GM19463 (cell line): ENCODE measurements at regions not wholly inside any gene's neighbourhood (a gene's known extent, or its start where the extent isn't known, plus 50 kb on each side); places are given as distances from the start of the nearest gene placed in this dataset.
"Not testable (repeated sequence)": the region's sequence is repeated elsewhere in the genome, so short reads cannot be mapped to it uniquely, and the experiment has no call there.

Source experiments
- ATAC-seq: cut with Tn5 transposase; IDR thresholded peaks from one replicate; pipeline ENCODE4 v1.9.1; 2021; ENCODE audit warnings: mild to moderate bottlenecking, moderate library complexity; ENCODE audit not compliant: unreplicated experiment

- ATAC-seq, result no peak
Observed at GRCh38 chr18:43793910-43794309, 516.6 kb upstream of the SYT4 start.

- ATAC-seq, result no peak
Observed at GRCh38 chr18:43794363-43794762, 517.1 kb upstream of the SYT4 start.

- no peak for ATAC-seq
Observed at GRCh38 chr18:43797347-43797746, 520.1 kb upstream of the SYT4 start.

GRCh38 chr18:43800584-43800983, 523.3 kb upstream of the SYT4 start:
- no peak for ATAC-seq

GRCh38 chr18:43805646-43806194, 528.4 kb upstream of the SYT4 start:
- ATAC-seq, result no peak

DNA sequence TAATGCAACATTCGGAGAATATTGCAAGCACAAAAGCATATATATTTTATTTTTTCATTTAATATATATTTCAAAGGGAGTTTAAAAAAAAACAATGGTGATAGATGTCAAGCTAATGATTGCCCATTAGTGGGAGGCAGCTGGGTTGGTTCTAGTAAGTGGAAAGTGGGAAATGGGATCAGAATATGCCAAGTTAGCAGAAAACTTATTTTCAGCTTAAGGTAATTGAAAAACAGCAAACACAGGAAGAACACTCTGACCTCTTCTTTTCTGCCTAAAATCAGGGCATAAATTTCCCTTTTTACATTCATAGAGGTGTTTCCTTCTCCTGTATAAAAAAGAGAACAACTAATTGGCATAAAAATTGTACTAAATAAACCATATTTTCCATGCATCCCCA, 535.3 kb upstream of the SYT4 start:
- ATAC-seq, result no peak

DNA sequence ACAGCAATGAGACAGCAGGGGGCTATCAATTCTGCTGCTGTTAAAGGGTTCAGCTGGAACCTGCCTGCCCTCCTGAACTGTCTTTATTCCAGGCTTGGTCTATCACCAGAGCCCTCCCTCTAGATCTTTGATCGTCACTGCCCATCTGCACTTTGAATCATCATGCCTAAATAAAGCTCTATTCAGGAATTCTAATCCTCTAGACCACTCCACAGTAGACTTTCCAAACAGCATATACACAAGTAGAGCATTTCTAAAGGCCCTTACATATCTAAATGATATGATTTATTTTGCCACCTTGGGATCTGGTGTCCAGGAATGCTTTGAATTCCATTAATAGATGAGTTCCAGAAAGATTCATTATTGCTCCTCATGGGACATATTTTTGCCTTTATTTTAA, 542.1 kb upstream of the SYT4 start:
- no peak for ATAC-seq

DNA sequence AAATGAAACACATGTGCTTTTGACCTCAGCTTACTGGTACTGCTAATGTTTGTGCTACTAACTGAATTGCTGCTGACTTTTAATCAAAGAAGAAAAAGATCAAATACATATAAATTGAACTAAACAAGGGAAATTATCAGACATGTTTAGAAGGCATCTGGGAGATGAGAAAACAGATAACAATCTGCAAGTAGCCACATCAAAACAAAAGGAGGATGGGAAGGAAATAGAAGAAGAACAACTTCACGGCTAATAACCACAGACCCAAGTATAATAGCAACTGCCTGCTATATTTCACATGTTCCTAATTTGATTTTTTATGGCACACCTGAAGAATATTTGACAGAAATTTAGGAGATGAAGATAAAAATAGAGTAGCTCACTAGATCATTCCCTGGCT, 542.6 kb upstream of the SYT4 start:
- ATAC-seq, result no peak

- no peak for ATAC-seq
Observed at GRCh38 chr18:43825768-43826167, 548.5 kb upstream of the SYT4 start.

DNA sequence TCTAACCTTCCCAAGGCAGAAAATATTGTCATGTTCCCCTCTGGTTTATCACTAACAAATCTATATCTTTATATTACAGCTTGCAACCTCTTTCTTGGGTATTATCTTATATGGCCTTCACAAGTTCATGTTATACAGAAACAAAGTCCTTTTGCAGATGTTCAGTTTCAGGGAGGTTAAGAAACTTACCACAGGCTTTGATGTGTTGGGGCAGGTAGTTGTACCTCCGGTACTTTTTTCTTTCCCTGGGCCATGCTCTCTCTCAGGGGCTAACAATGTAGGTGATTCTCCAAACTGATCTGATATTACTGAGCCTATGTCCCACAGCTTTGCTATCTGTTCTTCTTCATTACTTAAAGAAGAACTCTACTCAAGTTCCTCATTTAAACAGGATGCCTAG, 548.9 kb upstream of the SYT4 start:
- ATAC-seq, result no peak

GRCh38 chr18:43827311-43827710, 550.0 kb upstream of the SYT4 start:
- no peak for ATAC-seq

GRCh38 chr18:43830303-43830702, 553.0 kb upstream of the SYT4 start:
- ATAC-seq, result no peak

DNA sequence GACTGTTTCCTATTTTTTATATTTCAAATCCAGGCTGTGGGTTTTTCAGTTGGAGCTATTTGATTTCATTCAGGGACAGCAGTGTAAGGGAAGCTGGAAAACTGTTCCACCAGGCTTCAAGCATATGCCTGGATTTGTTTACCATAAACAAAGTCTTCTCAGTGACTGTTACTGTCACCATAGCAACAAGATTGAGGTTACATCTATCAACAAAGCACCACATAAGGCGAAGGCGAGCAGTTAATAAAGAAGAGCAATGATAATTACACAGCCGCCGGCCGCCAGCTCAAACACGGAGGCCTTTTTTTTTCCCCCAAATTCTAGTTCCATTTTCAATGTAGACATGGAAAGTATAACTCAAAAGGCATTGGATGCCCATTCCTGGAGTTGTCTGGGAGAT, 553.7 kb upstream of the SYT4 start:
- no peak for ATAC-seq

GRCh38 chr18:43846299-43846698, 569.0 kb upstream of the SYT4 start:
- no peak for ATAC-seq

DNA sequence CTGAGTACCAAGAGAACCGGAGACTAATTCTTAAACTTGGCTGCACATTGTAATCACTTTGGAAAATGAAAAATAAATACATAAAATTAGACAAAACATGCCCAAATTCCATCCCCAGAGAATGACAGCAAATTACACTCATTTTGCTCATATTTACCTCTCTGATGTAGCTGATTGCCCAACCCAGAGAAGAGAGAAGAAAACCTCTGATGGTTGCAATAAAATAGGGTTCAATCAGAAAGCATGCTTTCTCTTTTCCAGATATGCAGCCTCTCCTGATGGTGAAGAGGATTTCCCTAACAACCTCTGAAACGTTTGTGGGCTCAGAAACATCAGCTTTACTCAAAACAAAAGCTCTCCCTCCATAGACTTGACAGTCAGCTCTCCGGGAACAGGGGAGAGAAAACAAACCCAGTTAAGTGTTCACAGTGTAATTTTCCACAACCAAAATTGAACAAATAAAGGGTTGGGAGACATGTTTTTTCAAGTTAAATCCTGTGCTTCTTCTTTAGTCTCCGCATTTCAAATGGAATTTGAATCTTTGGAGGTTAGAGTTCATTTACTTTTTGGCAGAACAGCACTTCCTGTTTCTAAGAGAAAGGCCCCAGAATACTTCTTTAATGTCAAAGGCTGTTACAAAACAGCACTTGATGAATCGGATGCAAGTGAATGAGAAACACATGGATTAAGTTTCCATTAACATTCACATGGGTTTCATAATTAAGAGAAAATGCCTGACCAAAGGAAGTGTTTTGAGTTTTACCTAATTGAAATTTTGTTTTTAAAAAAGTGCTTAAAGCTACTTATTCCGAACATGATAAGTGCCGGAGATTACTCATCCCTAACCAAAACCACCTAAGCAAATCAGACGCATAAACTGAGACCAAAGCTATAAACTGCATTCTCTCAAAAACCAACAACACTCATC, 570.1 kb upstream of the SYT4 start:
- no peak for ATAC-seq

DNA sequence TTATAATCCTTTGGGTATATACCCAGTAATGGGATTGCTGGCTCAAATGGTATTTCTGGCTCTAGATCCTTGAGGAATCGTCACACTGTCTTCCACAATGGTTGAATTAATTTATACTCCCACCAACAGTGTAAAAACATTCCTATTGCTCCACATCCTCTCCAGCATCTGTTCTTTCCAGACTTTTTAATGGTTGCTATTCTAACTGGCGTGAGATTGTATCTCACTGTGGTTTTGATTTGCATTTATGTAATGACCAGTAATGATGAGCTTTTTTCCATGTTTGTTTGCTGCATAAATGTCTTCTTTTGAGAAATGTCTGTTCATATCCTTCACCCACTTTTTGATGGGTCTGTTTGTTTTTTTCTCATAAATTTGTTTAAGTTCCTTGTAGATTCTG, 572.5 kb upstream of the SYT4 start:
- ATAC-seq, result not testable (repeated sequence)

DNA sequence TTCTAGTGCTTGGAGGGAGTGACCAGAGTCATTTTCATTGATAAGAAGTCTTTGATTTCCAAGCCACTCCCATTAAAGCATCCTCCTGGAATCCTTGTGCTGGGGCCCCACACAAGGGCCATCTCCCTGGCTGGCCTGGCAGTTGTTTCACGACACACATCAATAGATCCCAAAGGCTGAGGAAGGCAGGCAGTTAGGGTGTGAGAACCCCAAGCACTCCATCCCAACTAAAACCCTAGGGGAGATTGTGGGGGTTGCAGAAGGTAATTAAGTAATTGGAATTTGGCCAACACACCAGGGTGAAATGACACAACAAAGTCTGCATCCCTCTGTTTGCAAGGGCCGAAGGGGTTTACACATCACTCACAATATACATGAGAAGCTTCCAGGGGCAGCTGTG, 578.1 kb upstream of the SYT4 start:
- no peak for ATAC-seq

GRCh38 chr18:43863180-43863579, 585.9 kb upstream of the SYT4 start:
- ATAC-seq, result no peak

- no peak for ATAC-seq
Observed at GRCh38 chr18:43866696-43867095, 589.4 kb upstream of the SYT4 start.

- no peak for ATAC-seq
Observed at GRCh38 chr18:43868497-43868995, 591.3 kb upstream of the SYT4 start.

DNA sequence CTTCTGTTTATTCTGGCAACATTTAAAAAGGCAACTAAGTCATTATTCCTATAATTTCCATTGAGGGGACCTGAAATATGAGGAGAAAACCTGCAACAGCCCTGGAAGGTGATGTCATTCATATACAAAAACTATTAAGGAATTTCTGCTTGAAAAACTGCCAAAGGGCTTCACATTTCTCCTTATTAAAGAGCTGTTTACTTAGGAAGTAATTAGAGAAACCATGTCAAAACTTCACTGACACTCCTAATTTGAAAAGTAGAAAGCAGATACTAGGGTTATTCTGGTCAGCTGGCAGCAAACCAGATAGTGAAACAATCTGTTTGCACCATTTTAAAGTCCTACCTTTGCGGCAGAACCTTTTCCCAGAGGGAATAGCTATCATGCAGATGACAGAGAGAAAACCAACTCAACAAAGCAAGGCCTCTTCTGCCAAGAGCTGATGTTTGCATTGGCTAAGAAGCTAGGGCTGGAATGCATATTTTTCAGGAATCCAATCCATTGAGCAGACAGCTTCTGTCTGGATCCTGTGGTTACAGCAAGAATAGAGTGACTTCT, 592.2 kb upstream of the SYT4 start:
- ATAC-seq, result no peak

DNA sequence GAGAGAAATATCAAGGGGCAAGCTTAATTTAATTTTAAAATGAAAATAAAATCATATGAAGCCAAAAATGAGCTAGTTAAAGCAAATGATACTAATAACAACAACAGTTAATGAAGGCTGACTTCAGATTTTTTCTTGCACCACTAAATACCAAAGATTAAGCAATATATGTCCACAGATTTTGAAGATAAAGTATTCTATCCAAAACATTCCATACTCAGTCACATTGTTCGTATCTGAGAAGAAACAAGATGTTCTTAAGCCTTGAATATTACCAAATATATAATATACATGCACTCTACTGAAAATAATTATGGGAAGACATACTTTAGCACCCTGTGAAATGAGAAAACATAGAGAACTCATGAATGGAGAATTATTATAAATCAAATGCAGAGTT, 593.3 kb upstream of the SYT4 start:
- no peak for ATAC-seq
